Gastroesophageal sphincter (tissue), 3 donors: ENCODE measurements at regions not wholly inside any gene's neighbourhood (a gene's known extent, or its start where the extent isn't known, plus 50 kb on each side); places are given as distances from the start of the nearest gene placed in this dataset.

Experiments
- CTCF ChIP-seq, 4 experiments: fragments of 200-600 bp in 2 of 4; fragments of 450-650 bp in 2 of 4; sonication (generic) in 1 of 4; IDR thresholded peaks; one replicate each; pipeline ENCODE4 v1.5.1; 2017 to 2019; ENCODE audit warnings: antibody characterized with exemption in 4 of 4, mild to moderate bottlenecking in 2 of 4, moderate library complexity in 2 of 4
- POLR2A ChIP-seq, 2 donors: fragments of 450-650 bp; IDR thresholded peaks; one replicate each; pipeline ENCODE4 v1.6.1; 2017; ENCODE audit warnings: antibody characterized with exemption in 2 of 2, mild to moderate bottlenecking in 2 of 2, moderate library complexity in 1 of 2
- POLR2AphosphoS5 ChIP-seq: sonication (generic); formaldehyde crosslinking; IDR thresholded peaks from one replicate; pipeline ENCODE4 v1.6.1; 2017; ENCODE audit warnings: antibody characterized with exemption

GRCh38 chr6:22804620-22805261 lies 235.4 kb downstream of the HDGFL1 start:
- TF ChIP-seq CTCF (IDR thresholded peaks at IDR 0.05) = no peak
- TF ChIP-seq POLR2A (IDR thresholded peaks at IDR 0.05) = no peak
- no peak for TF ChIP-seq POLR2AphosphoS5
